RWPE1 (cell line): ENCODE measurements at regions not wholly inside any gene's neighbourhood (a gene's known extent, or its start where the extent isn't known, plus 50 kb on each side); places are given as distances from the start of the nearest gene placed in this dataset.
A peak's percentile ranks its signal among the peaks of the same experiment; 100 is the strongest.
"Not testable (repeated sequence)": the region's sequence is repeated elsewhere in the genome, so short reads cannot be mapped to it uniquely, and the experiment has no call there.

ENCODE experiments used
- CTCF ChIA-PET: fragments of 350-600 bp; sonication (Branson Sonifier 250); formaldehyde crosslinking; extraction: SDS; loops from one replicate; lab custom pipeline; 2021; lab: Yijun Ruan, JAX
- POLR2A ChIA-PET: fragments of 400-600 bp; formaldehyde crosslinking; extraction: SDS; loops from one replicate; lab custom pipeline; 2020; ENCODE audit warnings: antibody characterized with exemption; ENCODE audit not compliant: low non-redundant PET; lab: Yijun Ruan, JAX
- DNase-seq: peaks from one replicate; pipeline ENCODE4 v3.0.0; 2012; ENCODE audit warnings: low spot score
- H3K27ac ChIP-seq: fragments of 450-650 bp; 2 replicates; pipeline ENCODE4 v1.5.1; 2017
- TF ChIP-seq, protein P1 (sequence below): fragments of 450-650 bp; conservative IDR thresholded peaks from 2 replicates; pipeline ENCODE4 v1.5.1; 2017; ENCODE audit warnings: low read depth, mild to moderate bottlenecking

DNA sequence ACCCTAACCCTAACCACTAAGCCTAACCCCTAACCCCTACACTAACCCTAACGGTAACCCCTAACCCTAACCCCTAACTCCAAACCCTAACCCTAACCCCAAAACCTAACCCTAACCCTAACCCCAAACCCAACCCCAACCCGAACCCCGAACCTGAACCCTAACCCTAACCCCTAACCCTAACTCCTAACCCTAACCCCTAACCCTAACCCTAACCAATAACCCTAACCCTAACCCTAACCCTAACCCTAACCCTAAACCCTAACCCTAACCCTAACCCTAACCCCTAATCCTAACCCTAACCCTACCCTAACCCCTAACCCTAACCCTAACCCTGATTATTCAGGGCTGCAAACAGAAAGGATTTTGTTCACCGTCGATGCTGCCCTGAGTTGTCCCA lies 144.6 kb upstream of the DUSP22 start:
- CTCF ChIA-PET, DNase-seq, H3K27ac ChIP-seq, POLR2A ChIA-PET: not testable (repeated sequence)

DNA sequence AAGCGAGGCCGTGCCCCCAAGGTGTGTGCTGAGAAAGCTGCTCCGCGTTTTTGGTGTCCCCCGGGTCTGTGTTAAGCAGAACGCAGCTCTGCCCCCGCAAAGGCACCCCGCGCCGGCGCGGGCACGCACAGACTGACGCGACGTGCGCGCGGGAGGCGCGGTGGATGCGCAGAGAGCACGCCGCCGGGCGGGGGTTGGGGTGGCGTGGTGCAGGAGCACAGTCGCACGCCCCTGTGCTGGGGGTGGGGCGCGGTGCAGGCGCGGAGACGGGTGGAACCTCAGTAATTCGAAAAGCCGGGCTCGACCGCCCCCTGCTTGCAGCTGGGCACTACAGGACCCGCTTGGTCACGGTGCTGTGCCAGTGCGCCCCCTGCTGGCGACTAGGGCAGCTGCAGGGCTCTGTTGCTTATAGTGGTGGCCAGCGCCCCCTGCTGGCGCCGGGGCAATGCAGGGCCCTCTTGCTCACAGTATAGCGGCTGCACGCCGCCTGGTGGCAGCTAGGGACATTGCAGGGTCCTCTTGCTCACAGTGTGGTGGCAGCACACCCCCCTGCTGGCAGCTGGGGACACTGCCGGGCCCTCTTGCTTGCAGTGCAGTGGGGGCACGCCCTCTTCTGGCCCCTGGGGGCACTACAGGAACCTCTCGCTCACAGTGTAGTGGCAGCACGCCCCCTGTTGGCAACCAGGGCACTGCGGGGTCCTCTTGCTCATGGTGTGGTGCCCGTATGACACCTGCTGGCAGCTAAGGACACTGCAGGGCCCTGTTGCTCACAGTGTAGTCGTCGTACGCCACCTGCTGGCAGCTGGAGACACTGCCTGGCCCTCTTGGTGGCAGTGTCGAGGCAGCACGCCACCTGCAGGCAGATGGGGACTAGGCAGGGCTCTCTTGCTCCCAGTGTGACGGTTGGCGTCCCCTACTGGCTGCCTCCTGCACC lies 144.0 kb upstream of the DUSP22 start:
- POLR2A ChIA-PET, DNase-seq, H3K27ac ChIP-seq, CTCF ChIA-PET: not testable (repeated sequence)
- TF ChIP-seq, protein P1, sequence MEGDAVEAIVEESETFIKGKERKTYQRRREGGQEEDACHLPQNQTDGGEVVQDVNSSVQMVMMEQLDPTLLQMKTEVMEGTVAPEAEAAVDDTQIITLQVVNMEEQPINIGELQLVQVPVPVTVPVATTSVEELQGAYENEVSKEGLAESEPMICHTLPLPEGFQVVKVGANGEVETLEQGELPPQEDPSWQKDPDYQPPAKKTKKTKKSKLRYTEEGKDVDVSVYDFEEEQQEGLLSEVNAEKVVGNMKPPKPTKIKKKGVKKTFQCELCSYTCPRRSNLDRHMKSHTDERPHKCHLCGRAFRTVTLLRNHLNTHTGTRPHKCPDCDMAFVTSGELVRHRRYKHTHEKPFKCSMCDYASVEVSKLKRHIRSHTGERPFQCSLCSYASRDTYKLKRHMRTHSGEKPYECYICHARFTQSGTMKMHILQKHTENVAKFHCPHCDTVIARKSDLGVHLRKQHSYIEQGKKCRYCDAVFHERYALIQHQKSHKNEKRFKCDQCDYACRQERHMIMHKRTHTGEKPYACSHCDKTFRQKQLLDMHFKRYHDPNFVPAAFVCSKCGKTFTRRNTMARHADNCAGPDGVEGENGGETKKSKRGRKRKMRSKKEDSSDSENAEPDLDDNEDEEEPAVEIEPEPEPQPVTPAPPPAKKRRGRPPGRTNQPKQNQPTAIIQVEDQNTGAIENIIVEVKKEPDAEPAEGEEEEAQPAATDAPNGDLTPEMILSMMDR, result peak; percentile 44

DNA sequence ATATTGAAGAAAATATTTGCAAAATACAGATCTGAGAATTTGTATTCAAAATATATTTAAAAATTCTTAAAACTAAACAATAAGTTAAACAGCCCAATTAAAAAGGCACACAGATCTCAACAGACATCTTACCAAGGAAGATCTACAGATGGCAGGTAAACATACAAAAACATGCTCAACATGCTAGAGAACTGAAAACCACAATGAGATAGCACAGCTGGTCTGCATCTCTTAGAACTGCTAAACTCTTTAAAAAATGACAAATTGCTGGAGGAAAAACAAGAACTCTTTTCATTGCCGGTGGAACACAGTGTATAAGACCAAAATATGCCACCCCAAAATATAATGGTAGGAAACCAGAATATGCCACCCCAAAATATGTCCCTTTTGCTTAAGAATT lies 142.1 kb upstream of the DUSP22 start:
- POLR2A ChIA-PET, result not testable (repeated sequence)

DNA sequence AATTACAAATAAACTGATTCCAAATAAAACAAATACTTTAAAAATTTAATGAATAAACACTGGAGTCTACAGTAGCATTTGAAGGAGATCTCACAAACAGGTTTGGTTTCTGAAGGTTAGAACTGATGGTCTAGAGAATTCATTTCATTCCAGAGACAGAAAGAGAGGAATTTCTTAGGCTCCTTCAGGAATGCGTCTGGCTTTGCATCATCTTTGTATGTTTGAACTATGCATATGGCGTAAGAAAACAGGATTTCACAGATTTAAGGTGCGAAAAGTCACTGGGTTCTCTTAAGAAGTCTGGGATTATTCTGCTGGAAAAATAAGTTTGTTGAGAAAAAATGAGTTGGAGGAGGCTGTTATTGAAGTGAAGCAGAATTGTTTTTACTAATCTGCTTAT lies 139.9 kb upstream of the DUSP22 start:
- DNase-seq, result not testable (repeated sequence)

More for the DNA sequence above, 142.1 kb upstream of the DUSP22 start:
- CTCF ChIA-PET, result interaction anchor here (0.7 kb wide), 1 partner anchor 458 kb away, joined by 3 read pairs; no protein-coding TSS in a partner anchor
- not testable (repeated sequence) for H3K27ac ChIP-seq, DNase-seq

DNA sequence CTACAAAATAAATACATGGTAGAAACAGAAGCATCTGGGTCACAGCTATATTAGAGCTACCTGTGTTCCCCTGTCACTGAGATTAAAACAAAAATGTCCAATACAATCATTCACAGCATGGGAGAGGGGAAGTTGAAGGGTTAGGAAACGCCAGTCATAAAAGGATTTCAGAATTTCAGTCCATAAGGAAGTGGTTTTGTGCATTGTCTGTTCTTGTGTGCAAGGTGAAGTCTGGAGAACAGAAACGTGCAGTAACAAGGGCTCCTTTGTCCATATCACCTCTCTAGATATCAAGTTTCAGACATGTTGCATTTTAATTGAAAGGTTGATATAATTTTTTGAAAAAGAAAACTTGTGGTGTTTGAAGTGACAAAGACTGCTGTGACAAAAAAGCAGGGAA lies 139.3 kb upstream of the DUSP22 start:
- POLR2A ChIA-PET, DNase-seq: not testable (repeated sequence)

More for the DNA sequence above, 139.9 kb upstream of the DUSP22 start:
- POLR2A ChIA-PET, H3K27ac ChIP-seq, CTCF ChIA-PET: not testable (repeated sequence)

DNA sequence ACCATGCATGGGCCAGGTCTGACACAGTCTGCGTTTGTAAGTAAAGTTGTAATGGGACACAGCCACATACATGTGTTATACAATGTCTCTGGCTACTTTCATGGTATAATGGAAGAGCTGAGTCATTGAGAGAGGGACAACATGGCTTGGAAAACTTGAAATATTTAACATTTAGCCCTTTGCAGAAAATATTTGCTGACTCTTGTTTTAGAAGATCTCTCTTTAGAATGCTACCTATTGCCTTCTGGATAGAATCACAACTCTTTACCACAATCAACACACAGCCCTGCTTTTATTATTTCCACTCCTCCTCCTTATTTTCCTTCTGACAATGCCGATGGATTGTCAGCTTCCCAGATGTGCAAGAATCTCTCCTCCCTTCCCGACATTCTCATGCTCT lies 138.4 kb upstream of the DUSP22 start:
- CTCF ChIA-PET, result interaction anchor here (0.6 kb wide), 1 partner anchor 154 kb away, joined by 3 read pairs; no protein-coding TSS in a partner anchor
- H3K27ac ChIP-seq, POLR2A ChIA-PET, DNase-seq: not testable (repeated sequence)

More for the DNA sequence above, 139.3 kb upstream of the DUSP22 start:
- CTCF ChIA-PET, H3K27ac ChIP-seq: not testable (repeated sequence)

DNA sequence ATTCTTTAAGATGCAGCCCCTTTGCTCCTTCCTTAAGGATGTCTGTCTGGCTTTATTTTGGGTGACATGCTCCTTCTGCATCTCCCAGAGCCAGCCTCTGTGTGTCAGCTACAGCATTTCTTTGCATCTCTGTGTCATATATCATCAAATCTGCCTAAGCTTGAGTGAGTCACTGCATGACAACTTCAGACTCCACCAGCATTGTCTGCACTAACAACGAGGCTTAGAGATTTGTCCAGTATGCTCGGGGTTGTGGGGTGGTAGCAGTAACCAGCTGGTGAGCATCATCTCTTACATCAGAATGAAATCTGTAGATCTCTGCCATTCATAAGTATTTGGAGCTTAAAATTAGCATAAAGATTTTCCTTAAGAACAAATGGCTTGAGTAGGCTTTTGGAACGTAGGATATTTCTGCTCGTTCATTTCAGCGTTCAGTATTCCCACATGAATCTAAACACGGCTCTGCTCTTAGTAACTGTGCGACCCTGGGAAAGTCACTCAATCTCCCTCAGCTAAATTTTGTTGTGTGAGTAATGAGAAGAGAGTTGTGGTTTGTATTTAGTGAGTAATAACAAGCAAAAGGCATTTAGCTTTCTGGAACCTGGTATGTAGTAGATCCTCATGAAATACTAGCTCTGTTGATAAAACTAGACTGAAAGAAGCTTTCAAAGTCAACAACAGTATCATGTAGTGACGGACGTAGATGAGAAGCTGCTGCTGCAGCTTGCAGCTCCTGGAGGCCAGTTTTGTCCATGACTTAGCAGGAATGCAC lies 137.8 kb upstream of the DUSP22 start:
- CTCF ChIA-PET, result interaction anchor here (0.6 kb wide), 1 partner anchor 153 kb away, joined by 3 read pairs; no protein-coding TSS in a partner anchor
- POLR2A ChIA-PET, H3K27ac ChIP-seq, DNase-seq: not testable (repeated sequence)

DNA sequence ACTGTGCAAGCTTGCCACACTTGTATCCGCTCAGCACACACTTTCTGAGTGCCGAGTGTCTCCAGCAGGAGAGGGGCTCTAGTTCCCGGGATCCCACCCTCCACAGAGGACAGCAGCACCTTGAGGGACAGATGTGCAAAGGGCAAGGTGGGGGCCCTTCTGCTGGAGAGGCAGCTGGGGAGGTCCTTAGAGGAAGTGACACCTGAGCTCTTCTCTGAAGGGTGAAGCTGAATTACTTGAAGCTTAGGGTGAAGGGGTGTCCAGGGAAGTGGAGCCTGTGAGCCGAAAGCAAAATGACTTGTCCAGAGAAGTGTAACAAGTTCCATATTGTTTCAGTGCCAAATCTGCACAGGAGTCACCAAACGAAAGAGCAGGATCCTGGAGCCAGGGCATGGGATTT lies 136.3 kb upstream of the DUSP22 start:
- H3K27ac ChIP-seq, result no peak overlapping the region
- TF ChIP-seq, protein P1, result no peak
- ChIA-PET POLR2A (no interaction called here), CTCF (no interaction called here)
- DNase-seq, result no peak

DNA sequence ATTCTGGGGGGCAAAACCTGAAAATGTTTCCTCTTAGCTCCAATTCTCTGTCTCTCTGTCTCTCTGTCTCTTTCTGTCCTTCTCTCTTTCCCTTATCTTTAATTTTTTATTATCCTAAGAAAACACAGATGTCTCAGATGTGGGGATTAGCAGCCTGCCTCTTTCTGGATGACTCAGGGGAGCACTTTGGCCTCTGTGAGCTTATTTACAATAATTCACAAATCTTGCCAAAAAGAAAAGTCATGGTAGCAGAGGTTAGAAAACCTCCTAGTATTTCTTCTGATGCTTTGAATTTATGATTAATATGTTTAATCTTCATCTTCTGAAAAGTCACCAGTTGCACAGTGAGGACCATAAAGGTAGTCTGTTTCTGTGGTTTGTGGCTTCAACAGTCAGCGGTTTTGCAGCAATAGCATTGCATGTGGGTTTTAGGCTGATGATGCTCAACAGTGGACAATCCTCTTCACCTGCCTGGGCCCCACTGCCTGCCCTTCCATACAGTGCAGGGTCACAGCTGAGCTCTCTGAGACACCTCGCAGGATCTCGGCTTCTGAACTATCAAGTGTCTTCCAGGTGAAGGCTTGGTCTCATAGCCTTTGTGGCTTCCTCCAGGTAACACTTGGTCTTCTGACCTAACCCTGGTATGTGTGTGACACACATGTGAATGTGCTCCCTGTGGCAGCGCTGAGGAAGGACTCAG lies 135.7 kb upstream of the DUSP22 start:
- H3K27ac ChIP-seq, DNase-seq, POLR2A ChIA-PET: not testable (repeated sequence)
- CTCF ChIA-PET, result interaction anchor here (0.6 kb wide), 1 partner anchor 13 kb away, joined by 7 read pairs; no protein-coding TSS in a partner anchor
